GM10266 (cell line): ENCODE measurements at regions not wholly inside any gene's neighbourhood (a gene's known extent, or its start where the extent isn't known, plus 50 kb on each side); places are given as distances from the start of the nearest gene placed in this dataset.

Source experiments
- DNase-seq: peaks from one replicate; pipeline ENCODE4 v3.0.0; 2012; ENCODE audit errors: extremely low spot score
- TF ChIP-seq, protein P1 (sequence below): IDR thresholded peaks from 2 replicates; pipeline ENCODE4 v1.5.1; 2012; ENCODE audit warnings: mild to moderate bottlenecking, low read depth; ENCODE audit not compliant: control insufficient read depth, insufficient read depth; ENCODE audit errors: missing control alignments

DNA sequence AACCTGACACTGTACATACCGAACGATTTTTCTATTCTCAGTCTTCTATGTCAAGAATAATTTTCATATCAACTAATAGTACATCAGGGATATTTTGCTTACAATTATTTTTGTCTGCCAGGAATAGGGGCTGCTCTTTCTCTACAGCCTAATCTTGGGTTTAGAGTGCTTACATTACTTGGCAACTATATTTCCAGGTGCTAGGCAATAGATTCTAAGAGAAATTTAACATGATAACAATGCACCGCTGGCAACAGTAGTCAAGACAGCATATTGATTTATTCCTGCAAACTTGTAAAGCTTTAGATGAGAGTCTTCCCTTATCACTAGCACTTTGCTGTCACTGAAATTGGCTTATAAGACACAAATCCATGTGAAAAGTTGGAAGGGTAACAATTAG, 935.9 kb downstream of the CDH11 start:
- TF ChIP-seq, protein P1, sequence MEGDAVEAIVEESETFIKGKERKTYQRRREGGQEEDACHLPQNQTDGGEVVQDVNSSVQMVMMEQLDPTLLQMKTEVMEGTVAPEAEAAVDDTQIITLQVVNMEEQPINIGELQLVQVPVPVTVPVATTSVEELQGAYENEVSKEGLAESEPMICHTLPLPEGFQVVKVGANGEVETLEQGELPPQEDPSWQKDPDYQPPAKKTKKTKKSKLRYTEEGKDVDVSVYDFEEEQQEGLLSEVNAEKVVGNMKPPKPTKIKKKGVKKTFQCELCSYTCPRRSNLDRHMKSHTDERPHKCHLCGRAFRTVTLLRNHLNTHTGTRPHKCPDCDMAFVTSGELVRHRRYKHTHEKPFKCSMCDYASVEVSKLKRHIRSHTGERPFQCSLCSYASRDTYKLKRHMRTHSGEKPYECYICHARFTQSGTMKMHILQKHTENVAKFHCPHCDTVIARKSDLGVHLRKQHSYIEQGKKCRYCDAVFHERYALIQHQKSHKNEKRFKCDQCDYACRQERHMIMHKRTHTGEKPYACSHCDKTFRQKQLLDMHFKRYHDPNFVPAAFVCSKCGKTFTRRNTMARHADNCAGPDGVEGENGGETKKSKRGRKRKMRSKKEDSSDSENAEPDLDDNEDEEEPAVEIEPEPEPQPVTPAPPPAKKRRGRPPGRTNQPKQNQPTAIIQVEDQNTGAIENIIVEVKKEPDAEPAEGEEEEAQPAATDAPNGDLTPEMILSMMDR: no peak
- DNase-seq: no peak

DNA sequence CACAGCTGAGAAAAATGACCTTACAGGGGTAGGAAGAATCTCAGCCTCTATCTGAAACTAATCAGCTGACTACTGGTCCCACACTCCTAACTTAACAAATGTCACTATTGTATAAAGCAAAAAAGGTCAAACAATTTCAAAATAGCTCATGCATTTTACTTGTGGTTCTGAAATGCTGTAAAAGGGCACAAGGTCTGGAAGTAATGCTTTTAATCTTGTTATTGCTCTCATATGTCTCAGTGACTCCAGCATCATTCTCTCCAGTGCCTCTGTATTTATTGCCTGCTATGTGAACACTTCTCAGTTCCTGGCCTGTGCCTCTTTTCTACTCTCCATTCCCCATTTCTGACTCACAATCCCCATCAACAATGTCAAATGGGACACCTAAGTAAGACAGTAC, 937.7 kb downstream of the CDH11 start:
- TF ChIP-seq, protein P1: no peak

DNA sequence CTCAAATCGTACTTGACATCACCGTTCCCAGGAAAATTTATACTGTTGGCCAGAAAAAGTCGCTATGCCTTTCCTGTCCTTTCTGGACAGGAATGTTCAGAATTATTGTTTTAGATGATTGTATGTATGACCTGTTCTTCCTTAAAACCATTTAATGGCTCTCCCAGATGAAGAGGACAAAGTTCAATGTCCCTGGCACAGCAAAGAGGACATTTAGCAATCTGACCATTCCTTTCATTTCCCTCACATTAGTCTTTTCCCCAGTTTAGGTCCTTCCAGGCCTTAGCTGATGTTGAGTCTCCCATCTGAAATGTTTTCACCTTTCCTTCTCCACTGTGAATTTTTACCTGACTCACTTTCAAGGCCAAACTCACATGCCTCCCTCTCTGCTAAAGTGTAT, 938.9 kb downstream of the CDH11 start:
- DNase-seq: no peak
- TF ChIP-seq, protein P1: no peak

More for the DNA sequence above, 937.7 kb downstream of the CDH11 start:
- DNase-seq: no peak

DNA sequence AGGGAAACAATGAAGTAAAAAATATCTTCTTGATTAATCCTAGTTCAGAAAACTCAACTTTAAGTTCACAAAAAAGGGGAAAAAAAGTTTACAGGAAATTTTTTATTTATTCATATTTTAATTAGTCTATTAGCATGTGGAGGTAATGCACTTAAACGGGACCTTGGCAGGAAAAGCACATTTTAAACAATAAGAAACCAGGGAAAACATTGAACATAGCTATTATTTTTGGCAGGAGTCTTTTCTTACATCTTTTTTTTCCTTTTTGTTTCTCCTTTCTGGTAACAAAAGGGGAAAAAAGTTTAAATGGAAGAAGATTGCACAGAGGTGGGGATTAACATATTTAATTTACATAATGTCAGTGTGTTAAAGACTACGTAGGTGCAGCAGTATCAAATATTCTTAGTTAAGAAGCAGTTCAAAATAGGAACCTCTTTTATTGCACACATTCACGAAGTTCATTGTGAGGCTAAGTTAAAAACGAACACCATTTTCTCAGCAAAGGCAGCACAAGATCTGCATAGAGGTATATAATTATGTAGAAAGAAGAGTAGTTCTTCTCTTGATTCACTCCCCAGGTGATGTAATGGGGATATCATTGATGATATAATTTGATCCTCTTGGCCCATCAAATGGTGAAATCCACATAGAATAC, 940.5 kb downstream of the CDH11 start:
- TF ChIP-seq, protein P1: no peak
- DNase-seq: no peak

DNA sequence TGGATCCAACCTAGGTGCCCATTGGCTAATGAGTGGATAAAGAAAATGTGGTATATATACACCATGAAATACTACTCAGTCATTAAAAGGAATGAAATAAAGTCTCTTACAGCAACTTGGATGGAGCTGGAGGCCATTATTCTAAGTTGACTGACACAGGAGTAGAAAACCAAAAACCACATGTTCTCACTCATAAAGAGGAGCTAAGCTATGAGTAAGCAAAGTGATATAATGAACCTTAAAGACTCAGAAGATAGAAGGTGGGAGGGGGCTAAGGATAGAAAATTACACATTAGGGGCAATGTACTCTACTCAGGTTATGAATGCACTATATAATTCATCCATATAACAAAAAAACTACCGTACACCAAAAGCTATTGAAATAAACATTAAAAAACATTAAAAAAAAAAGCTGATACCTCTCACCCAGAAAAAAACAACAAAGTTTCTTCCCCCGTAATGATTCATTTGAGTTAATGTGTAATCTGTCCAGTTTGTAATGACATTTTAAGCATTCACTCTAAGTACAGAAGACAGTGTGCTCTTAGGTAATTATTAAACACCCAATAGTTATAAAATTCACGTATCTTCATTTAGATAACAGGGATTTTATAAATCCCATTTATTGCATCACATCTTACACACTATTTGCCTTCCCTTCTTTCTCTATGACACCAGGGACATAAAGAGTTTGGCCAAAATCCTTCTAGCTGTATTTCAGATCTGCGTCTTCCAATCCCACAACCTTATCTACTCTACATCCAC, 941.5 kb downstream of the CDH11 start:
- DNase-seq: no peak
- TF ChIP-seq, protein P1: no peak

DNA sequence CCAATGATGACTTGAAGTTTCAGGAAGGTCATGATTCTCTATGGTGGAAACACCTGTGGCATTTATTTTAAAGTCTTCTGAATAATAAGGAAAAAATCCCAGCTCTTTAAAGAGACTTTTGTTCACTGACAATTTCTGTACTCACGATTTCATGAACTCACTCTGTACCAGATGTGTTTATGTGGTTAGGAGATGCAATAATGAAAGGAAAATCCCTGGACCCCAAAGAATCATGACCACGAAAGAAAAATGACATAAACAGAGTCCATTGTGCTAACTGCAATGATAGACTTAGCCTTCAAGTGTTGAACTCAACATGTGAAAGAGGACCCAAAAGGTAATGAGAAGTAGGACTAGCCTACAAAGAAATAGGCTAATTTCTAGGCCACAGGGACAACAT, 947.5 kb downstream of the CDH11 start:
- TF ChIP-seq, protein P1: no peak
- no peak for DNase-seq

DNA sequence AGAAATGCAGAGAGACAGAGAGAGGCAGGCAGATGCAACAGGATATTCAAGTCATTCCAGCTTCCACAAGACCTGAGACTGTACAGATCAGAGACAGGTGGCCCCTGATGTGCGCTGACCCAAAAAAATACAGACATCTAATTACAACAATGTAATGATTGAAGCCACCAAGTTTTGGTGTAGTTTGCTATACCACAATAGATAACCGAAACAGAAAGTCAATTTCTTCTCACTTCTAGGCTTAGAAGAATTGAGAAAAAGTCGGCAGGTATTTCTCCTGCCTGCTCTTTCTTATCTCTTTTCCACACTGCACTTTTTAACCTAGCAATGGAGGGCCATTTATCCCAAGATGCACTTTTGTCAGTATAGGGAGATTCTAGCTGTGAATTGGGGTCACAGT, 949.2 kb downstream of the CDH11 start:
- DNase-seq: no peak
- TF ChIP-seq, protein P1: no peak
